ENCODE measurements at regions not wholly inside any gene's neighbourhood (a gene's known extent, or its start where the extent isn't known, plus 50 kb on each side); places are given as distances from the start of the nearest gene placed in this dataset.

- TF ChIP-seq CTCF (IDR thresholded peaks at IDR 0.05; ENCODE audit: poor library complexity) (no peak), EZH2 (IDR thresholded peaks at IDR 0.05; ENCODE audit: borderline replicate concordance) (no peak)
Observed at GRCh38 chr5:108432024-108432423, 50.1 kb upstream of the FBXL17 start.
